Upper lobe of left lung (tissue), 6 donors: ENCODE measurements at regions not wholly inside any gene's neighbourhood (a gene's known extent, or its start where the extent isn't known, plus 50 kb on each side); places are given as distances from the start of the nearest gene placed in this dataset.

Source experiments
- ATAC-seq, 2 donors: fragments of 200-7000 bp; cut with Tn5 transposase; one replicate each; pipeline ENCODE4 v1.9.1; 2022; ENCODE audit warnings: mild to moderate bottlenecking in 2 of 2, moderate library complexity in 2 of 2; ENCODE audit not compliant: low FRiP score in 2 of 2
- DNase-seq, 2 donors: peaks; one replicate each; pipeline ENCODE4 v3.0.0-alpha.2; 2019 to 2020
- H3K27ac ChIP-seq, 4 donors: fragments of 200-600 bp; sonication (generic); one replicate each; pipeline ENCODE4 v1.5.1; 2016 to 2019
- H3K27me3 ChIP-seq, 4 donors: fragments of 200-600 bp; sonication (generic); one replicate each; pipeline ENCODE4 v1.5.1; 2017 to 2019
- H3K36me3 ChIP-seq, 4 donors: fragments of 200-600 bp; sonication (generic); one replicate each; pipeline ENCODE4 v1.5.1; 2016 to 2019
- H3K4me1 ChIP-seq, 4 donors: fragments of 200-600 bp; sonication (generic); one replicate each; pipeline ENCODE4 v1.5.1; 2018 to 2019
- H3K4me3 ChIP-seq, 4 donors: fragments of 200-600 bp; sonication (generic); one replicate each; pipeline ENCODE4 v1.5.1; 2017 to 2019; ENCODE audit warnings: mild to moderate bottlenecking in 2 of 4, moderate library complexity in 1 of 4
- H3K9me3 ChIP-seq, 4 donors: fragments of 200-600 bp; sonication (generic); one replicate each; pipeline ENCODE4 v1.5.1; 2018 to 2019
- EP300 ChIP-seq, 4 donors: sonication (generic); formaldehyde crosslinking; IDR thresholded peaks; one replicate each; pipeline ENCODE4 v1.5.1; 2017; ENCODE audit warnings: antibody characterized with exemption in 4 of 4, control low read depth in 2 of 4
- POLR2A ChIP-seq, 4 donors: fragments of 450-650 bp; IDR thresholded peaks; one replicate each; pipeline ENCODE4 v1.5.1; 2016 to 2017; ENCODE audit warnings: antibody characterized with exemption in 4 of 4, mild to moderate bottlenecking in 2 of 4
- POLR2AphosphoS5 ChIP-seq, 2 donors: sonication (generic); formaldehyde crosslinking; IDR thresholded peaks; one replicate each; pipeline ENCODE4 v1.5.1; 2017; ENCODE audit warnings: antibody characterized with exemption in 2 of 2
- WGBS, 2 donors: methylation state at CpG; one replicate each; pipeline ENCODE4 v1.1.5; 2017 to 2018; 5-methylcytosine and 5-hydroxymethylcytosine counted together
- TF ChIP-seq, protein P1 (sequence below), 6 experiments: fragments of 450-650 bp in 4 of 6; fragments of 200-600 bp in 2 of 6; sonication (generic) in 2 of 6; IDR thresholded peaks; one replicate each; pipeline ENCODE4 v1.5.1; 2016 to 2019; ENCODE audit warnings: antibody characterized with exemption in 6 of 6
- donor health status: DM: no; HTN: no; CAD: no; lungs with moderate emphysema.
- donor health status: DM: no; HTN: yes; CAD: no; lungs with severe emphysema.

DNA sequence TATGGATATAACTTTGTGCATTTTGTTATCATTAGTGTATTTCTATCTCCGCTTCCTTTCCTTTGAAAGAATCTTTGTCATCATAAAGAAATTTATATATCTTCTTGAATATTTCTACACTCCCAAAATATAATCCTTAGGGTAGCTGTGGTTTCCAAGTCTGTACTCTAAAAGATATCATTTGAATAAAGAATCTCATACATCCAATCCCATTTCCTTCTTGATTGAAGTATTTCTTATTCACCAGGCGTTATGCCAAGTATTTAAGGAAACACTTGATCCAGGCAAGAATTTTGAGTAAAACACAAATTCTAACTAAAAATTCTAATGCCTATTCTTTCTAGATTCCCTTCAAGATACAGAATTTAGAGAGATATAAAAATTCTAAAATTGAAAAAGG, 821.8 kb downstream of the GALC start:
- no peak for DNase-seq
- Histone ChIP-seq H3K27me3 (no peaks in the 10 kb centered on the region), H3K36me3 (no peaks in the 10 kb centered on the region), H3K27ac (no peak overlapping the region), H3K4me3 (no peak overlapping the region), H3K4me1 (no peaks in the 10 kb centered on the region), H3K9me3 (no peaks in the 10 kb centered on the region)
- ATAC-seq = no peak
- 63 to 65% methylated on average over 2 of the region's 2 CpGs for WGBS, 2 donors
- TF ChIP-seq POLR2A (IDR thresholded peaks at IDR 0.05) (no peak), POLR2AphosphoS5 (IDR thresholded peaks at IDR 0.05) (no peak), EP300 (IDR thresholded peaks at IDR 0.05) (no peak)
- TF ChIP-seq, protein P1, sequence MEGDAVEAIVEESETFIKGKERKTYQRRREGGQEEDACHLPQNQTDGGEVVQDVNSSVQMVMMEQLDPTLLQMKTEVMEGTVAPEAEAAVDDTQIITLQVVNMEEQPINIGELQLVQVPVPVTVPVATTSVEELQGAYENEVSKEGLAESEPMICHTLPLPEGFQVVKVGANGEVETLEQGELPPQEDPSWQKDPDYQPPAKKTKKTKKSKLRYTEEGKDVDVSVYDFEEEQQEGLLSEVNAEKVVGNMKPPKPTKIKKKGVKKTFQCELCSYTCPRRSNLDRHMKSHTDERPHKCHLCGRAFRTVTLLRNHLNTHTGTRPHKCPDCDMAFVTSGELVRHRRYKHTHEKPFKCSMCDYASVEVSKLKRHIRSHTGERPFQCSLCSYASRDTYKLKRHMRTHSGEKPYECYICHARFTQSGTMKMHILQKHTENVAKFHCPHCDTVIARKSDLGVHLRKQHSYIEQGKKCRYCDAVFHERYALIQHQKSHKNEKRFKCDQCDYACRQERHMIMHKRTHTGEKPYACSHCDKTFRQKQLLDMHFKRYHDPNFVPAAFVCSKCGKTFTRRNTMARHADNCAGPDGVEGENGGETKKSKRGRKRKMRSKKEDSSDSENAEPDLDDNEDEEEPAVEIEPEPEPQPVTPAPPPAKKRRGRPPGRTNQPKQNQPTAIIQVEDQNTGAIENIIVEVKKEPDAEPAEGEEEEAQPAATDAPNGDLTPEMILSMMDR (IDR thresholded peaks at IDR 0.05) = no peak

DNA sequence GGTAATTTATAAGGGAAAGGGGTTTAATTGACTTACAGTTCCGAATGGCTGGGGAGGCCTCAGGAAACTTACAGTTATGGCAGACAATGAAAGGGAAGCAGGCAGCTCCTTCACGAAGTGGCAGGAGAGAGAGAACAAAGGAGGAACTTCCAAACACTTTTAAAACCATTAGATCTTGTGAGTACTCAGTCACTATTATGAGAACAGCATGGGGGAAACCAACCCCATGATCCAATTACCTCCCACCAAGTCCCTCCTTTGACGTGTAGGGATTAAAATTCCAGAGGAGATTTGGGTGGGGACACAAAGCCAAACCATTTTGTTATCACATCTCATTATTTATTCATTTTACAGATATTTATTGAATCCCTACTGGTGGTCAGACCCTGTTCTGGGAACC, 822.8 kb downstream of the GALC start:
- DNase-seq (no peak), ATAC-seq (no peak)
- Histone ChIP-seq H3K9me3 (no peaks in the 10 kb centered on the region), H3K4me3 (no peak overlapping the region), H3K27me3 (no peaks in the 10 kb centered on the region), H3K4me1 (no peaks in the 10 kb centered on the region), H3K36me3 (no peaks in the 10 kb centered on the region), H3K27ac (no peak overlapping the region)
- 24 to 38% methylated on average over 3 of the region's 3 CpGs for WGBS, 2 donors
- TF ChIP-seq EP300 (IDR thresholded peaks at IDR 0.05) (no peak), POLR2A (IDR thresholded peaks at IDR 0.05) (no peak), POLR2AphosphoS5 (IDR thresholded peaks at IDR 0.05) (no peak)
- TF ChIP-seq, protein P1 (IDR thresholded peaks at IDR 0.05) = no peak

DNA sequence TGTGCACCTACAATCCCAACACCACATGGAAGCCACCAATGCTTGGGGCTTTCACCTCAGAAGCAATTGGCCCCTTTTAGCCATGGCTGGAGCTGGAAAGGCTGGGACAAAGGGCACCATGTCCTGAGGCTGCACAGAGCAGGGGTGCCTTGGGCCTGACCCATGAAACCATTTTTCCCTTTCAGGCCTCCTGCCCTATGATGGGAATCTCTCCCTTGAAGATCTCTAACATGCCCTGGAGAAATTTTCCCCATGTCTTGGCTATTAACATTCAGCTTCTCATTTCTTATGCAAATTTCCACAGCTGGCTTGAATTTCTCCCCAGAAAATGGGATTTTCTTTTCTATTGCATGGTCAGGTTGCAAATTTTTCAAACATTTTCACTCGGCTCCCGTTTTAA, 823.6 kb downstream of the GALC start:
- DNase-seq = no peak
- ATAC-seq = no peak
- no peaks in the 10 kb centered on the region for H3K36me3 ChIP-seq
- H3K27ac ChIP-seq = no peak overlapping the region
- no peaks in the 10 kb centered on the region for H3K9me3 ChIP-seq
- H3K27me3 ChIP-seq = no peaks in the 10 kb centered on the region
- no peak overlapping the region for H3K4me3 ChIP-seq
- no peaks in the 10 kb centered on the region for H3K4me1 ChIP-seq
- 87 to 91% methylated on average over 2 of the region's 2 CpGs for WGBS, 2 donors
- TF ChIP-seq POLR2A (IDR thresholded peaks at IDR 0.05) = no peak
- no peak for TF ChIP-seq EP300 (IDR thresholded peaks at IDR 0.05)
- TF ChIP-seq, protein P1 (IDR thresholded peaks at IDR 0.05) = no peak
- TF ChIP-seq POLR2AphosphoS5 (IDR thresholded peaks at IDR 0.05) = no peak

DNA sequence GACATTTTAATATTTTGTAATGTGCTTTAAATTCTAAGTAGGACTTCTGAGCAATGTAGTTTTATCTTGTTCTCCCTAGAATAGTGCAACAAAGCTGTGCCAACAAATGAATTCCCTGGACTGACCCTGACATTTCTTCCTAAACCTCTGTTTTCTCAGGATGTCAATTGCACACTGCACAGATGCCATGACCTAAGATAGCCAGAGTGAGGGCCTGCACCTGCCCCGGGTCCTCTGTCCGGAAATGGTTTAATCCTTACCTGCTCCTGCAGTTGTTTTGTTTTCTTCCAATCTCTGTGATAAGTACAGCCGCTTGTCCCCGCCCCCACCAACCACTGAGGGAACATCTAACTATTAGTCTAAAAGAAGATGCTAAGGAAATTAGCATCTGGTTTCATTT, 831.5 kb downstream of the GALC start:
- no peaks in the 10 kb centered on the region for H3K9me3 ChIP-seq
- ATAC-seq = no peak
- no peak overlapping the region for H3K4me3 ChIP-seq
- H3K27ac ChIP-seq = no peak overlapping the region
- TF ChIP-seq EP300 (IDR thresholded peaks at IDR 0.05) (no peak), POLR2AphosphoS5 (IDR thresholded peaks at IDR 0.05) (no peak), POLR2A (IDR thresholded peaks at IDR 0.05) (no peak)
- TF ChIP-seq, protein P1 (IDR thresholded peaks at IDR 0.05) = no peak
- 54 to 55% methylated on average over 4 of the region's 4 CpGs for WGBS, 2 donors
- H3K36me3 ChIP-seq = no peaks in the 10 kb centered on the region
- DNase-seq = no peak
- H3K27me3 ChIP-seq = no peaks in the 10 kb centered on the region
- no peaks in the 10 kb centered on the region for H3K4me1 ChIP-seq

DNA sequence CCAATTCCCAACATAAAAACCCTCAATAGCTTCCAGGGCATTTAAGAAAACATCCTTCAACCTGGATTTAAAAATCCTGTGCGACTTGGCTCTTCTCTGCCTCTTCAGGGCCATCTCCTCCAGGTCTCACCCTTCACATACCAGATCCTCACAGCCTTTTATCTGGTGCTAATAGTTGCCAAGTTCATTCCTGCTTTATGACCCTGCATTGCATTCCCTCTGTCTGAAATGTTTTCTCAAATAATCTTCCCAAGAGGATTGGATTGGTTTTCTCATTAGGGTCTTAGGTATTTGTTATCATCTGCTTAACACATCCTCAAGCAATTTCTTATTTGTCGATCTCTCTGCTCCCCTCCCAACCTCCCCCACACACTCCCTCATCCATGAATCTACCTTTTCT, 832.0 kb downstream of the GALC start:
- no peaks in the 10 kb centered on the region for H3K36me3 ChIP-seq
- no peak for DNase-seq
- no peak overlapping the region for H3K27ac ChIP-seq
- H3K27me3 ChIP-seq = no peaks in the 10 kb centered on the region
- no peaks in the 10 kb centered on the region for H3K9me3 ChIP-seq
- no peak overlapping the region for H3K4me3 ChIP-seq
- H3K4me1 ChIP-seq = no peaks in the 10 kb centered on the region
- no peak for ATAC-seq
- WGBS, 2 donors = 32 to 38% methylated on average over 2 of the region's 2 CpGs
- TF ChIP-seq POLR2A (IDR thresholded peaks at IDR 0.05) = no peak
- TF ChIP-seq EP300 (IDR thresholded peaks at IDR 0.05) = no peak
- TF ChIP-seq POLR2AphosphoS5 (IDR thresholded peaks at IDR 0.05) = no peak
- TF ChIP-seq, protein P1 (IDR thresholded peaks at IDR 0.05) = no peak
